Peyer's patch (tissue), 4 donors: ENCODE measurements at regions not wholly inside any gene's neighbourhood (a gene's known extent, or its start where the extent isn't known, plus 50 kb on each side); places are given as distances from the start of the nearest gene placed in this dataset.

Source experiments
- POLR2A ChIP-seq, 2 donors: fragments of 450-650 bp; IDR thresholded peaks; one replicate each; pipeline ENCODE4 v1.5.1; 2017; ENCODE audit warnings: antibody characterized with exemption in 2 of 2, mild to moderate bottlenecking in 2 of 2, moderate library complexity in 2 of 2
- TF ChIP-seq, protein P1 (sequence below), 6 experiments: fragments of 450-650 bp in 4 of 6; fragments of 200-600 bp in 2 of 6; sonication (generic) in 1 of 6; IDR thresholded peaks; one replicate each; pipeline ENCODE4 v1.5.1; 2017 to 2019; ENCODE audit warnings: antibody characterized with exemption in 6 of 6, mild to moderate bottlenecking in 3 of 6, moderate library complexity in 1 of 6

DNA sequence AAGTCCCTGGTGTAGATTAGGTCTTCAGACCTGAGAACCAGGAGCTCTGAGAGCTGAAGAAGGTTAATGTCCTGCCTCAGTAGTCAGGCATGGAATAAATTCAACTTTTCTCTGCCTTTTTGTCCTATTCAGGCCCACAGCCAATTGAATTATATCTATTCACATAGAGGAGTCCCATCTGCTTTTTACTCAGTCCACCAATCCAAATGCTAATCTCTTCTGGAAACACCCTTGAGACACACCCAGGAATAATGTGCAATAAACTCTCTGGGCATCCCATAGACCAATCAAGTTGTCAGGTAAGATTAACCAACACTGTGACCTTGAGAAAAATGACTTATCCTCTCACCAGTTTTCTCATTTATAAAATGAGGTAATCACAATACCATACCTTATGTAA lies 129.4 kb downstream of the MEX3B start:
- TF ChIP-seq, protein P1, sequence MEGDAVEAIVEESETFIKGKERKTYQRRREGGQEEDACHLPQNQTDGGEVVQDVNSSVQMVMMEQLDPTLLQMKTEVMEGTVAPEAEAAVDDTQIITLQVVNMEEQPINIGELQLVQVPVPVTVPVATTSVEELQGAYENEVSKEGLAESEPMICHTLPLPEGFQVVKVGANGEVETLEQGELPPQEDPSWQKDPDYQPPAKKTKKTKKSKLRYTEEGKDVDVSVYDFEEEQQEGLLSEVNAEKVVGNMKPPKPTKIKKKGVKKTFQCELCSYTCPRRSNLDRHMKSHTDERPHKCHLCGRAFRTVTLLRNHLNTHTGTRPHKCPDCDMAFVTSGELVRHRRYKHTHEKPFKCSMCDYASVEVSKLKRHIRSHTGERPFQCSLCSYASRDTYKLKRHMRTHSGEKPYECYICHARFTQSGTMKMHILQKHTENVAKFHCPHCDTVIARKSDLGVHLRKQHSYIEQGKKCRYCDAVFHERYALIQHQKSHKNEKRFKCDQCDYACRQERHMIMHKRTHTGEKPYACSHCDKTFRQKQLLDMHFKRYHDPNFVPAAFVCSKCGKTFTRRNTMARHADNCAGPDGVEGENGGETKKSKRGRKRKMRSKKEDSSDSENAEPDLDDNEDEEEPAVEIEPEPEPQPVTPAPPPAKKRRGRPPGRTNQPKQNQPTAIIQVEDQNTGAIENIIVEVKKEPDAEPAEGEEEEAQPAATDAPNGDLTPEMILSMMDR (IDR thresholded peaks at IDR 0.05) = no peak
- no peak for TF ChIP-seq POLR2A (IDR thresholded peaks at IDR 0.05)
